SH-SY5Y (cell line): ENCODE measurements at regions not wholly inside any gene's neighbourhood (a gene's known extent, or its start where the extent isn't known, plus 50 kb on each side); places are given as distances from the start of the nearest gene placed in this dataset.

Experiments
- GATA2 ChIP-seq: IDR thresholded peaks from 2 replicates; pipeline ENCODE4 v1.6.1; 2011; ENCODE audit warnings: mild to moderate bottlenecking, low read depth, low read length
- GATA3 ChIP-seq: IDR thresholded peaks from 2 replicates; pipeline ENCODE4 v1.6.1; 2011; ENCODE audit warnings: low read depth, mild to moderate bottlenecking, low read length, moderate library complexity

DNA sequence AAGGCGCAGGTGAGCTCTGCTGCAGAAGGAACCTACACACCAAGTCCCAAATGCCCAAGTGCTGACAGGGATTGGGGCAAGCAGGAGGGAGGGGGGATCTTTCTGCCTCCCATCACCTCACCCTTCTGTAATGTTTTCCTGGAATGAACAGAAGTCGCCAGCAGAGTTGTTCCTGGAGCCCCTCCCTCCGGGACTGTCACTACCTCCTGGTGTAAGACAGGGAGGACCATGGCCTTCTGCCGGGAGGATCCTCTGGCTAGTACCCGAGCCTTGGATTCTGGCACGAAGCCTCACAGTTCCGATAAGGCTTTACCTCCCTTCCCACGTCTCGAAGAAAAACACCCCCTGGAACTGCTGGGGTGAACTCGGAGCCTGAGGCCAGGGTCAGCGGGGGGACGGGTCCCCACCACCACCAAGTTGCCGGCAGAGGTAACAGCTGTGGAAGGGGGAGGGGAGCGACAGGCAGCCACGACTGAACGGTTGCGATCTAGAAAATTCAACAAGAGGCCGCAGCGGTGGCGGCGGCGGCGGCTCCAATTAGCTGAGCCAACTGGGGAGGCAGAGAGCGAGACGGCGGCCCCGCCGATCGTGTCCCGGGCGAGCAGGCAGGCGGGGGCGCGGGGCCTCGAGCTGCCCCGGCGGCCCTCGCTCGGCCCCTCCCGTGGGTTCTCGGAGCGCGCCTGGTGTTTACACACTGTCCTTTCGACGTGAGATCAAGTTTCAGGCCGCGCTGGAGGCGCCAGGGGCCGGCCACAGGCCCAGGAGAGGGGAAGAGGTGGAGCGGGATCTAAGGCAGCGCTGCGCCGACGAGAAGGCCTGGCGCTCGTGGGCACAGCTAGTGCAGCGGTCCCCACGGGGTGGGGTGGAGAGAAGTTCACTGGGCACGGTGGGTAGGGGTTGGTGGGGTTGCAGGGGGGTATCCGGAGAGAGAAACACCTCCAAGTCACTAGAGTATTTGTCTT is 53.7 kb upstream of the BCOR start:
- TF ChIP-seq GATA3 (no peak), GATA2 (no peak)

DNA sequence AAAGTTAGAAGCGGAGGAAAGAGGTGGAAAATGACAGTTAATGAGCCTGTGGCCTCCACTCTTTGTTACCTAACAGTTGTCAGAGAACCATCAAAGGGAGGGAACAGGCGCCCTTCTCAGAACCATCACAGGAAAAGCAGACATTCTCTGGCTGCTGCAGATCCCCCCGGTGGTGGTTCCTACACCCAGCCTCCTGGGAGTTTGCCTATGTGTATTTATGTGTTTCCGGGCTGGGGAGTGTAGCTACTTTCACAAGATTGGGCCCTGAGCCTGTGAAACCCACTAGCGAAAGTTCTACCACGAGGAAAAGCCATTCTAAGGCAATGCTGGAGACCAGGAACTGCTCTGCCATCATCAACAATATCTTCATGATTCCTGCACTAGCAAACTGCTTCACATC is 52.7 kb upstream of the BCOR start:
- TF ChIP-seq GATA3 (no peak), GATA2 (no peak)

DNA sequence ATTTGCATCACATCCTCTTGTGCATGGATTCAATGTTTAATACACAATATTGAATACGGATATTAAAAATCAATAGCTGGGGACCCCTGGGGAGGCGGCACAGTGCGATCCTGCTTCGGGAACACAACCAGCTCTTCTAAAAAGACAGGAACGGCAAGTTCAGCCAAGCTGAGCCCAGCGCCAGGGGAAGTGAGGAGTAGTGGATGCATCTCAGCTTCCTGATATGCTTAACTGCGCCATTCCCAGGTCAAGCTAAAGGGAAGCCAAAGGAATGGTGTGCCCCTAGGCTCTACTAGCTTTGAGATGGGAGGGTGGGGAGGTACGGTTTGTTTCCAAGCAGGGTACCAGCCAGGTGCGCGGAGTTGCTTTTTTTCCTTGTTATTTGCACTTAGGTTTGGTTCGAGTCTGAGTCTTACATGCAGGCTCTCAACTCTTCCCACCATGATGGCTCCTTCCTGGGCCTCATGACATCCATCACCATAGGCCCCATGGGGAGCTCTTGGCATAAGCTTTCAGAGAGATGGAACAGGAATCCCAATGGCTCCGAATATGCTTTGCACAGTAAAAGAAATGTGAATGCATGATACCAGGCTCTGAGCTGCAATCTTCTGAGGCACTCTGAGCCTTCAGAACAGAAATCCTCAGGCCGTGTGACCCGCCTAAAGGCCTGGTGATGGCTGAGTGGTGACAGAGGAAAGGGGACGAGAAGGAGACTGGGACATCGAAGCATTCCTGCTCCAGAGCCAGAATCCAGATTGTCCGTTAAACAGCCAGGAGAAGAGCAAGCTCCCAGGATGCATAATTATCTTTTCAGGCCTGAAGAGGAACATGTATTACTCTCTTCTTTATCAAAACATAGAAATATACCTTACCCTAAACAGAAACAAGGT is 51.8 kb upstream of the BCOR start:
- TF ChIP-seq GATA3 (no peak), GATA2 (no peak)

DNA sequence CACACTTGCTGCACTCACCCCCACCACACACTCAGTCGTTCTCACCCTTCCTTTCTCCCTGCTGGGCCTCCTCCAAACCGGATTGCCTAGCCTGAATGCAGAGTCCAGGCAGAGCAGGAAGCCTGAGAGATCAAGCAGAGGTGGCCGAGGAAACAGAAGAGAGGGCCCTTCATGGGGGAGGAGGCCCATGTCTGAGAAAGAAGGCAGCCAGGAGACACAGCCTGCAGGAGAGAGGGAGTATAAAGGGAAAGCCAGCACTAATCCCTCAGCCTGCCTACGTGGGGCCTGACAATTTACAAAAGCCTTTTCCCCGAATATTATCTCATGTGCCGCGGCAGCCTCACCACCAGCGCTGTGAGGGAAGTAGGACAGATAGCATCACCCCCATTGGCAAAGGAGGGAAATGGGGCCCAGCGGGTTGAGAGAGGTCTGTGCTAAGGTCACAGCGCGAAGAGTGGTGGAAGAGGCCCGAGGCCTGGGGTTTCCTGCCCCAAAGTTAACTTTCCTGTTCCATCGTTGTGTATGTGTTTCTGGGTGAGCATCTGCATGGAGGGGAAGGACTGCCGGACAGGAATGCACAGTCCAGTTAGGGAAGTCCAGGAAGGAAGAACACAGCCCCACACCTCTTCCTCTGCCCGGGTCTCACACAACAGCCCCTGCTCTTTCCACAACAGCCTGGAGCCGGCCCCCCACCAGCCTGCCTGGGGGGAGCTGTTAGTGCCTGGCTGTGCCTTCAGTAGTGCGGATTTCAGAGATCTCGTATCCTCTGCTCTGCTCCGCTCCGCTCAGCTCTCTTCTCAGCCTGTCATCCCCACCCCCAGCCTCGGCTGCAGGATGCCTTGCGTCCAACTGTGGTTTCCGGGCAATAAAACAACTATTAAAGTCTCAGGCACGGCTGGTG is 50.9 kb upstream of the BCOR start:
- no peak for TF ChIP-seq GATA3
- TF ChIP-seq GATA2, result peak; percentile 54; the same call in 1 of the 2 replicates

DNA sequence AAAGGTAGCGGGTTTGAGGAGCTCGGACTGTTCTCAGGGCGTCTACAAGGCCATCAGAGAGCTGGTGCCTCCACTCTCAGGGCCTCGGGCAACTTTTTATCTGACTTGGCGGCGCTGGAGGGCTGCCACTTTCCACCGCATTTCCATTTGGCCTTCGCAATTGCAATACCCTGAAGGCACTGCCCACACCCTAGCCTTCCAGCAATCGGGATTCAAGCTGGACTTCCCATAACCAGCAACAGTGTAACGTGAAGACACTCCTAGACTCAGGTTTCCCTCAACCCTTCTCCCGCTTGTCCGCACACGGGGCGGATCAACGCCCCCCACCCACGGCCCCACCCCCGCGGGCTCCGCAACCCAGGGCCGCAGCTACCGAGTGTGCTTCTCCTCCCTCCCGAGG is 50.2 kb upstream of the BCOR start:
- TF ChIP-seq GATA2 (no peak), GATA3 (no peak)
